D721Med (cell line): ENCODE measurements at regions not wholly inside any gene's neighbourhood (a gene's known extent, or its start where the extent isn't known, plus 50 kb on each side); places are given as distances from the start of the nearest gene placed in this dataset.

Experiments used
- DNase-seq: peaks from one replicate; pipeline ENCODE4 v3.0.0; 2011; ENCODE audit warnings: low spot score; ENCODE audit not compliant: insufficient read length
- FAIRE-seq: peaks from 2 replicates; lab custom pipeline; 2011; peaks lifted over from hg19 to GRCh38; lab: Jason Lieb, UNC
- TF ChIP-seq, protein P1 (sequence below): IDR thresholded peaks from 2 replicates; pipeline ENCODE4 v1.5.1; 2012; ENCODE audit warnings: mild to moderate bottlenecking, control low read depth; ENCODE audit not compliant: insufficient read depth; ENCODE audit errors: missing control alignments

DNA sequence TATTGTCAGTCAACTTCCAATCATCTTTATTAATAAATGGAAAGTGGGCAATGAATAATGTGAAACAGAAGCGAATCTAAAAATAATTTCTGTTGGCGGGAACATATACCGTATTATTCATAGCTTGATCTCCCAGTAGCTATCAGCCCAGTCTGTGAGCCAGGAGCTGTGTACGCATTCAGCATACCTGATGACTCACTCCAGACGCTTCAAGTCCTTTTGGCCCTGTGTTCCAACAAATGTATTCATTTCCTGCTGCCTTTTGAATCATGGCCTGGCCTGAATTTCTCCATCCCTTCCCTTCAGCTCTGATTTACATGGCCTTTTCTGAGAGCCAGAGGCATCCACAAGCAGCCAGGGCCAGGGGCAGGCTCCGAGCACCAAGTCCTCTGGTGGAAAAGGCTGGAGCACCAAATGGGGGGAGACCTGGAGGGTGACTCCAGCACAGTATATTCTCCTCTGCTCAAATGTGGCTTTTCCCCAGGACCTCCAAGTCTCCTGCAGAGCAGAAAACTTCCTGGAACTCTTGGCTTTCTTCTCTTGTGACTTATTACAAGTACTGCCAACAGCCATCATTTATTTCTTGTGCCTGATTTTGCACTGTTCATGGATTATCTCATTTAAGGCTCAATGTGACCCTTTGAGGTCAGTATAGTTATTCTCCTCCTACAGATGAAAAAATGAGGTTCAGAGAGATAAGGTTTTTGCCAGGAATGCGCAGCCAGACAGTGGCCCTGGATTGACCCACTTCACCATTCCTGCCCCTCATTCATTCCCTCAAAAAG, 108.7 kb downstream of the EN1 start:
- TF ChIP-seq, protein P1, sequence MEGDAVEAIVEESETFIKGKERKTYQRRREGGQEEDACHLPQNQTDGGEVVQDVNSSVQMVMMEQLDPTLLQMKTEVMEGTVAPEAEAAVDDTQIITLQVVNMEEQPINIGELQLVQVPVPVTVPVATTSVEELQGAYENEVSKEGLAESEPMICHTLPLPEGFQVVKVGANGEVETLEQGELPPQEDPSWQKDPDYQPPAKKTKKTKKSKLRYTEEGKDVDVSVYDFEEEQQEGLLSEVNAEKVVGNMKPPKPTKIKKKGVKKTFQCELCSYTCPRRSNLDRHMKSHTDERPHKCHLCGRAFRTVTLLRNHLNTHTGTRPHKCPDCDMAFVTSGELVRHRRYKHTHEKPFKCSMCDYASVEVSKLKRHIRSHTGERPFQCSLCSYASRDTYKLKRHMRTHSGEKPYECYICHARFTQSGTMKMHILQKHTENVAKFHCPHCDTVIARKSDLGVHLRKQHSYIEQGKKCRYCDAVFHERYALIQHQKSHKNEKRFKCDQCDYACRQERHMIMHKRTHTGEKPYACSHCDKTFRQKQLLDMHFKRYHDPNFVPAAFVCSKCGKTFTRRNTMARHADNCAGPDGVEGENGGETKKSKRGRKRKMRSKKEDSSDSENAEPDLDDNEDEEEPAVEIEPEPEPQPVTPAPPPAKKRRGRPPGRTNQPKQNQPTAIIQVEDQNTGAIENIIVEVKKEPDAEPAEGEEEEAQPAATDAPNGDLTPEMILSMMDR: no peak
- FAIRE-seq (no peak), DNase-seq (no peak)

DNA sequence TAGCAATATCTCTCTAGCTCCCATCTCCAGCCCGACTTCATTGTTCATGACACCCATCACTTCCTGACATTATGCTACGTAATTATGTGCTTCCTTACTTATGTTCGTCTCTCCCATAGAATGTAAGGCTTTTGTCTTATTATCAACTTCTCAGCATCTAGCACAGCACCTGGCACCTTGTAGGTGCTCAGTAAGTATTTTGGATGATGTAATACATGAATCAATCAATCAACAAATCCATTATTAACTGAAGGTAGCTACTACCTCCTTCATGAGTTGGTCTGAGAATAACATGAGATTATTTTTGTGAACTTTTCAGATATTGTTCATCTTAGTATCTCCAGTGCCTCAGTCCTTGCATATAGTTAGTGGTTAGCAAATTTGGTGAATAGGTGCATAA, 109.3 kb downstream of the EN1 start:
- TF ChIP-seq, protein P1: no peak
- DNase-seq (no peak), FAIRE-seq (no peak)

DNA sequence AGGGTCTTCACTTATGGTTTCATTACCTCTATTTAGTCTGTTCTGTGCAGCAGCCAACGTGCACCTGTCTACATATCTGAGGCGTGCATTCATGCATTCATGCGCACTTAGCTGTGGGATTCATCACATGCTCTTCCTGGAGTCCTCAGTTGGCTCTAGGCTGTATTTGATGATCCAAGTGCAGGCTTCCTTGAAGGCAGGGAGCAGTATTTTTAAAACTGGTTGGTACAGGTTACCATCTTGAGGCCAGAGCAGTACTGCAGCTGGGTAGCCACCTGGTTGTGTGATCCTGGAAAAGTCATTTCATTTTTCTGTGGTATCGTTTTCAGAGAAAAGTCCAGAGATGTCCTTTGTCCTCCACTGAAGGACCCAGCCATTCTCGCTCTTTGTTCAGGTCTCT, 109.8 kb downstream of the EN1 start:
- FAIRE-seq: no peak
- DNase-seq: no peak
- TF ChIP-seq, protein P1: no peak

DNA sequence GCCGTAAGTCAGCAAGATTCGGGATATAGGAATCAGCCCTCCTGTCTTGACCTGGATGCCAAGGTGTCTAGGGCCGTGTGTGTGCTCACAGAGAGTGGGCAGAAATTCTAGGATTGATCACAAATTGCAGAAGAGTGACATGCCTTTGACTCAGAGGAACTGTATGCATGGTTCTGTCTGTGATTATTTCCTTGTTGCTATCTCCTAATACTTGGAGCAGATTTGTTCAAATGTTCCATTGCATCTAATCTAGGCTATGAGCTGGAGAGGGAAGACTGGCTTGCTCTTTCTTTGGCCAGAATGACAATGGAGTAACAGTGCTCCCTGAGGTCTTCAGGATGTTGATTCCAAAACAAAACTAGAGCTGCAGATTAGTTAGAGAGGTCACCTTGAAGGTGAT, 115.0 kb downstream of the EN1 start:
- FAIRE-seq: no peak

DNA sequence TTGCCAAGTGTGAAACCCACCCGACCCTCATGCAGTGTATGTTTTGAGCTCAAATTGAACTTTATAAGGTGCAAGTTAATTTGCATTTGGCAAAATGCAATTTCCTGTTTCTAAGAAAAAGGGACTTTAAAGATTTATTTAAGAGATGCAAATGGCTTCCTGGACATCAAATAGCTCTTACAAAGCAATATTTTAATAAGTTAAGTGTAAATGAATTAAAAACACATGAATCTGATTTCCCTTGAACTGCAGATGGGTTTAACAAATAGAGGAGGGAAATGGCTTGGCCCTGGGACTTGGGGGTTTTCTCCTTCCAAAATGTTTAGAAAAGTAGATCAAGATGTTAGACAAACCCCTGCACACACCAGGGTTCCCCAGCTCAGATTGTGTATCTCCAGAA, 116.0 kb downstream of the EN1 start:
- FAIRE-seq (no peak), DNase-seq (no peak)
- TF ChIP-seq, protein P1: no peak

More for the DNA sequence above, 115.0 kb downstream of the EN1 start:
- no peak for DNase-seq
- TF ChIP-seq, protein P1: no peak

DNA sequence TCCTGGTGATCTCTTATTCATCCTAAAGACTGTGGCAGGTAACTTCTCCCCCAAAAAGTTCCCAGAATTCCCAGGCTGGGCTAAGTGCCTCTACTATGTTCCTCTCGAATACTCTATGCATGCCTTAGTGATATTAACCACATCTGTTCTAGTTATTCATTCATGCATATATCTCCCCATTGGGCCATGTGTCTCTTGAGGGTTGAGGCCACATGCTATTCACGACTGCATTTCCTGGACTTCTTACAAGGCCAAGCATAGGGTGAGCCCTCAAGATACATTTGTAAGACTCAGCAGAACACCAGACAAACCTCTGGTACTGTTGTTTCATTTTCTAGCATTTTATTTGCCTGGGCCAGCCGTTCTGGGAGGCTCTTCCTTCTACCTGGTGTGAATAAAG, 117.0 kb downstream of the EN1 start:
- DNase-seq (no peak), FAIRE-seq (no peak)
- TF ChIP-seq, protein P1: no peak

DNA sequence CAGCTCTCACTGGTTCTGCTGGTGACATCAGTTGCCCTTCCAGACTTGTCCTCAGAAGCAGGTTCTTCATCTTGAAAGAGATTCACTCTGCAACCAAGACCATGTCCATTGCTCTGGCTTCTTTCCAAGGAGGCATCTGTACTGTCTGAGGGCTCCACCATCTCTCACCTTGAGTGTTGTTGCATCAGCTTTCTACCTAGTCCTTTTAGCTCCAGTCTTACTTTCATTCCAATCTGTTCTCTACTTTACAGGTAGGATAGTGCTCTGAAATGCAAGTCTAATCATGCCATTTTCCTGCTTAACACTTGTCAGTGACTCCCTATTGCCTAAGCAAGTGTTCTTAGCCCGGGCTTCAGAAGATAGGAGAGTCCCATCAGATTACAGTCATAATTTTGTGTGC, 117.7 kb downstream of the EN1 start:
- DNase-seq (no peak), FAIRE-seq (no peak)
- TF ChIP-seq, protein P1: no peak
